GM20431 (cell line): ENCODE measurements at regions not wholly inside any gene's neighbourhood (a gene's known extent, or its start where the extent isn't known, plus 50 kb on each side); places are given as distances from the start of the nearest gene placed in this dataset.
"Not testable (repeated sequence)": the region's sequence is repeated elsewhere in the genome, so short reads cannot be mapped to it uniquely, and the experiment has no call there.

ENCODE experiments used
- in situ Hi-C: fragments of 300-500 bp; cut with MseI, MboI; formaldehyde crosslinking; loops from one replicate; pipeline ENCODE4 v1.15.0; 2020; ENCODE audit warnings: low sequenced_read_pairs; ENCODE audit not compliant: unreplicated experiment

DNA sequence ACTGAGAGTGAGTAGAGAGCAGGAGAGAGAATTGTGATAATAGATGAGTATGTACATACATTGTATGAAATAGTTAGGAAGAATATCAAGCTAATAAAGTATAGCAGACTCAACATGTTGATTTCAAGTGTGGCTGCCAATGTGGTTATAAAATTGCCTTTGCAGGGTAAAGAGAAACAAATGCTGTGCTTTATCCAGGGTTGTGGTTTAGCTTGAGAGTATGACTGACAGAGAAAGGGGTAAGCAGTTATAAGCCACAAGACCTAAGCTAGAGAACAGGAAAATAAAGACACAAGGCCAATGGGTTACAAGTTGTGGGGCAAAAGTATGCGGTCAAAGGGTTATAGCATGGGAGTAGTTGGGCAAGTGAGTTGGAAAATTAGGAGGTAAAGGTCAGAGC lies 1217.5 kb downstream of the DIAPH3 start:
- in situ Hi-C loops = no loop called here

DNA sequence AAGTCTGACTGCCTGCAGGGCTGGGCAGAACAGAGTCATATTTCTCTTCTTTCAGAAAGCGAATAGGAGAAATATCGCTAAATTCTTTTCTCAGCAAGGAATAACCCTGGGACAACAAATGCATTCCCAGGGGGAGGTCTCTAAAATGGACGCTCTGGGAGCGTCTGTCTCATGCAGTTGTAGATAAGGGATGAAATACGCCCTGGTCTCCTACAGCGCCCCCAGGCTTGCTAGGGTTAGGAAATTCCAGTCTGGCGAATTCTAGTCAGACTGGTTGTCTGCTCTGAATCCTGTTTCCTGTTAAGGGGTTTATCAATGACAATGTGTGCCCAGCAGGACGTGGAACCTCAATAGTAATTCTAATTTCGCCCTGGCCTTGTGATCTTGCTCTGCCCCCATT lies 1214.1 kb downstream of the DIAPH3 start:
- in situ Hi-C loops = no loop called here

DNA sequence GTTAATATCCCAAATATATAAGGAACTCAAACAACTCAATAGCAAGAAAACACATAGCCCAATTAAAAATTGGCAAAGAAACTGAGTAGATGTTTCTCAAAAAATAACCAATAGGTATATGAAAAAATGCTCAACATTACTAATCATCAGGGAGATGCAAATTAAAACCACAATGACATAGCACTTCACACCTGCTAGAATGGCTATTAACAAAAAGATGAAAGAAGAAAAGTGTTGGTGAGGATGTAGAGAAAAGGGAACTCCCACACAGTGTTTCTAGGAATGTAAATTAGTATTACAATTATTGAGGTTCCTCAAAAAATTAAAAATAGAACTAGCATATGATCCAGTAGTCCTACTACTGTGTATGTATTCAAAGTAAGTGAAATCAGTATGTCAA lies 1212.8 kb downstream of the DIAPH3 start:
- in situ Hi-C loops = no loop called here

DNA sequence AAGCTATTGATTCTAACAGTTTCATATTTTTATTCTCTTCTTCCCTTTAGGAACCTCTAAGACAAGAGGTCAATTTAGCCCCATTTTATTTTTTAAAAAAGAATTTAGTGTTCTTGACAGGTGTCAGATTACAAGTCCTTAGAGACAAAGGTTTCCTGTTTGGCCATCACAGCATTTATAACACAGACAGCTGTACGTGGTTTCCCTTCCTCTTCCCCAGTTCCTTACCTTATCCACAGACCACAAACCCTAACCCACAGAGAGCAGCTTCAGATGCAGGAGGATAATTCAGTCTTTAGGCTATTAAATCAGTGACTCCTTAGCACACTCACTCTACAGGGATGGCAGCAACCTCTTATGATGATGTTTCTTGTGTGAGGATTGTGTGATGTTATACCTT lies 1210.1 kb downstream of the DIAPH3 start:
- in situ Hi-C loops = no loop called here

DNA sequence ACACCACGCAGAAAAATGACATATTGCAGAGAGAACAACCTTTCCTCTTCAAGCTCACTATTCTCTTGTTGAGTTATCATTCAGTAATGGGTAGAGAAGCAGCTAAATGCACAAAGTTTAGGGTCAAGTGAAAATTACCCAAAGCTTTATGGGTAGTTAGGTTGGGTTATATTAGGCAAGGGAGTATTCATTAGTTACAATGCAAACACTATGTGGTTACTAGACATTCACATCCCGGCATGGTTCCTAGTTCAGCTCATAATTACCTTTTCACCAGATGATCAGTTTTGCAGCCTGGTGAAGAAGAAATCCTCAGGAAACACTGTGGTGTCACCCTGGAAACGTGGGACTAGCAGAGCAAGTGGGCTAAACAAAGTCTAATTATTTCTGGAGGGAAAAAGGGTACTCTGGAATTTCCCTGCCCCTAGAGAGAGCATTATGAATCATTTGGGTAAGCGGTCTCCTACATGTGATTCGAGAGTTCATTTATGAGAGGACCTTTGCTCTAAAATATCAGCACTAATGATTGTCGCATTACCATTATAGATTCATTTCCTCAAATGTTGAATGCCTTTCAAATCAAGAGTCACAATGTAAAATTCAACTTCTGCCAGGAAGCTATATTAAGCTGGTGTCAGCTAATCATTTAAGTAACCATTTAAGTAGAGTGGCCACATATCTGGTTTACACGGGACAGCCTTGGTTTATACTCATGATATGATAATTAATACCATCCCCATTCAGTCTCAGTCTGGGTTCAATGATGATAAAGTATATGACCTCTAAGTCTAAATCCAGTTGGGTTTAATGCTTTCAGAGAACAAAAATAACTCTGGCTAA lies 1208.0 kb downstream of the DIAPH3 start:
- in situ Hi-C loops = no loop called here

DNA sequence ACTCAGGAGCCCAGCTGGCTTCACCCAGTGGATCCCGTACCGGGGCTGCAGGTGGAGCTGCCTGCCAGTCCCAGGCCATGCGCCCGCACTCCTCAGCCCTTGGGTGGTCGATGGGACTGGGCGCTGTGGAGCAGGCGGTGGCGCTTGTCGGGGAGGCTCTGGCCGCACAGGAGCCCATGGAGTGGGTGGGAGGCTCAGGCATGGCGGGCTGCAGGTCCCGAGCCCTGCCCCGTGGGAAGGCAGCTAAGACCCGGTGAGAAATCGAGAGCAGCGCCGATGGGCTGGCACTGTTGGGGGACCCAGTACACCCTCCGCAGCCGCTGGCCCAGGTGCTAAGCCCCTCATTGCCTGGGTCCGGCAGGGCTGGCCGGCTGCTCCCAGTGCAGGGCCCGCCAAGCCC lies 1205.6 kb downstream of the DIAPH3 start:
- in situ Hi-C loops = not testable (repeated sequence)

DNA sequence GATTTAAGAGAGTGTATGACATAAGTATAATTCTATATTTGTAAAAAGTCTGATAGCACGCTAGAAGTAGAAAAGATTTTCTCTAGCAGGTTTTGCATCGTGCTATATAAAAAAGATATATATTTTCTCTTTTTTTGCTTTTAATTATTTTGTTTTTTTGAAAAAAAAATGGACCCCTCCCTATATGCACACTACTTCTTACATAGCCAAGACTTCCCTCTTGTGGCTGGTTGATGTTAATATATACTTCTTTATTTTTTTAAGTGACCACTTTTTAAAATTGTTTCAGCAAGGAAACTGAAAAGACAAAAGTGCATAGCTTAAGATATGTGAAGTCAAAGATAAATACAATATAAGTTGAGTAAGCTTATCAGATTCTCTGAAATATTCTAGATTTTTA lies 1202.8 kb downstream of the DIAPH3 start:
- in situ Hi-C loops = no loop called here

DNA sequence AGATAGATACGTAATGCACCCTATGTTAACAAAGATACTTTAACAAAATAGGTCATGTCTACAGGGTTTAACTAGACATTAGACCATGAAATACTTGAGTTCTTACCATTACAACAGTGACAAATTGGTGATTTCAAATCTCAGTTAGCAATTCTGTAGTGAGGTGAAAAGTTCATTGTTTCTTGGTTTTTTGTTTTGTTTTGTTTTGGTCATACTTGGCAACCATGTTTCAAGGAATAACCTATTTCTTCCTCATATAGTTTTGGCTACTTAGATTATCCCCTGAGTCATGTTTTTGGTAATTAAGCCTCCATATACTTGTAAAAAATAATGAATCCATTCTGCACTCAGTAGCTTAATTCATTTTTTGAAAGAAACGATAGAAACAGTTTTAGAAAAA lies 1200.4 kb downstream of the DIAPH3 start:
- in situ Hi-C loops = no loop called here

DNA sequence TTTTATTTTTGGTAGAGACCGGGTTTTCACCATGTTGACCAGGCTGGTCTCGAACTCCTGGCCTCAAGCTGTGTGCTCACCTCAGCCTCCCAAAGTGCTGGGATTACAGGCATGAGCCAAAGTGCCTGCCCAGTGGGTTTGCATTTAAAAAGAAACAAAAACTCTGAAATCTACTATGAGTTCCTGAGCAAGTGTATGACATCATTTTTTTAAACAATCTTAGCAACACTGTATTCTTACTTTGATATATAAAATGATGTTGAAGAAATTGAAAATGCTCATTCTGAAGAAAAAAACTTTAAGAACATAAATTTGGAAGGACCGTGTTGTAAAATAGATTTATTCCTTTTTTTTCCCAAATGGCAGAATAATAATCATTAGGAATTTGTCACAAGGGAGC lies 1199.7 kb downstream of the DIAPH3 start:
- in situ Hi-C loops = no loop called here

DNA sequence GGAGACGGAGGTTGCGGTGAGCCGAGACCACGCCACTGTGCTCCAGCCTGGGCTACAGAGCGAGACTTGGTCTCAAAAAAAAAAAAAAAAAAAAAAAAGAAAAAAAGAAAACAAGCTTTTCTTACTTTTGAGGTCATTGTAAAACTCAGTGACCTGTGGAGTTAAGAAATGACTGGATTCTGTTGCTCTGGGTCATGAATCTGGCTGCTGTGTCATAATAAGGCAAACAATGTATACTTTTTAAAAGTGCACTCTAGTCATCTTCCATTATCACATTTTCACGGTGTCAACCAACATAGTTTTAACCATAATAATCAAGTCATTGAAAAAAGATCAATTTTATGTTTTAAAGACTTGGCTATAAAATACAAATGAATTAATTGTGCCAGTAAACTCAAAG lies 1186.6 kb downstream of the DIAPH3 start:
- in situ Hi-C loops = no loop called here

DNA sequence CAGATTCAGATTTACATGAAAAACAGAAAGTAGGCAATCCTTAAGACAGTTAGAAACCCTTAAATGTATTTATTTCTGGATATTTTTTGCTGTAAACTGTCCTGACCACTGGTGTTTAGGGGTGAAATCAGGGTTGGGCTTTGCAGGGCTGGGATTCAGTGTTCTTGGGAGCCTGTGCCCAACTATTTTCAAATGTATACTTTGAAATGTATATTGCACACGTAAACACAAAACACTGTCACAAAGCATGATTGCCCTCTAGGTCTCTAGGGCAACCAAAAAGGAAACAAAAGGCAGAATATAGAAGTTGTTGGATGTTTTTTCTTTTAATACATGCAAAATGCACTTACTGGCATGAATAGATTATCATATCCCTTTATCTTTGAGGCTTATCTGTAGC lies 1185.4 kb downstream of the DIAPH3 start:
- in situ Hi-C loops = no loop called here

DNA sequence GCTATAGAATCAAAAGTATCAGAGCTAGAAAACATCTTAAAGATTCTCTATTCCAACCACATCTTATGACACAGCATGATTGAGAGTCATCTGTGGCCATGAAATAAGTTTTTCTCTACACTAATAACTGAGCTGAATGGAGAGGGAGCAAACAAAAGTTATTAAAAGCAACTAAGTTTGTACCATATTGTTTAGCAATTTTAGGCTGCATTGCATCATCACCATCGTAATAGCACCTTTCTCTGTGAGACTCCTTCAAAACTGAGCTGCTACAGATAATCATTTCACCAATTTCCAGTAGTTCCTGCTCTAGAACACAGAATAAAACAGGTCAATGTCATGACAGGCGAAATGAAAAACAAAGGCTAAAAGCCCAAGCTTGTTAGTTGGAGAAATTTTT lies 1183.9 kb downstream of the DIAPH3 start:
- in situ Hi-C loops = no loop called here

DNA sequence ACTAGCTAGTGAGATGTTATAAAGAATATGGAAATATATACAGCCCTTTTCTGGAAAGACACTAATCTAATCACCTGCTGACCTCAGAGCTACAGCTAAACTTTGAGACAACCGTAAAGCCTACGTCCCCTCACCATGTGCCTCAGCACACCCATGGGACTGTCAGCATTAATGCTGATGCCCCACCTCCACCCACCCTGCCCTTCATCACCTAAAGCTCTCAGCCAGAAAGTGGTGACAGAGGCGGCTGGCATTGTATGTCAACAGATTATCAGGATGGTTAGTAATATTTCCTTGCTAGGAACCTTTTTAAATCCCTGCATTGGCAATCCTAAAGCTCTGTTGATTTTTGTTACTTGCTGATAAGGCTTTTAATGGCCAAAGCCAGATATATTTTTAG lies 1177.9 kb downstream of the DIAPH3 start:
- in situ Hi-C loops = no loop called here

DNA sequence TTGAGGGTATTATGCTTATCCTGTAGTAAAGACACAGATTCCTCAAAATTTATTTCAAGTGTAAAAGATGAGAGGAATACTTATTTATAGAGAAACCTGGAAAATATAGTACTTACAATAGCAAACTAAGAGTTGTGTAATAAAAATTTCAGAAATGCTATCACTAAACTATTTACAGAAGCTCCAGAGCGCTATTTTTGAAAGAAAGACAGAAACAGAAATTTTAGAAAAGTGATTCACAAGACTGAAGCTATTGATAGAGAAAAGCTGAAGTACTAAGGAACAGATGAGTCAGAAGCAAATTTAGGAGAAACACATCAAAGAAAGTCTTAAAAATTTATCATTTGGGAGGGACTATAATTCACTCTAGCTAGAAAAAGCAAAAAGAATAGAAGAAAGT lies 1174.2 kb downstream of the DIAPH3 start:
- in situ Hi-C loops = no loop called here

DNA sequence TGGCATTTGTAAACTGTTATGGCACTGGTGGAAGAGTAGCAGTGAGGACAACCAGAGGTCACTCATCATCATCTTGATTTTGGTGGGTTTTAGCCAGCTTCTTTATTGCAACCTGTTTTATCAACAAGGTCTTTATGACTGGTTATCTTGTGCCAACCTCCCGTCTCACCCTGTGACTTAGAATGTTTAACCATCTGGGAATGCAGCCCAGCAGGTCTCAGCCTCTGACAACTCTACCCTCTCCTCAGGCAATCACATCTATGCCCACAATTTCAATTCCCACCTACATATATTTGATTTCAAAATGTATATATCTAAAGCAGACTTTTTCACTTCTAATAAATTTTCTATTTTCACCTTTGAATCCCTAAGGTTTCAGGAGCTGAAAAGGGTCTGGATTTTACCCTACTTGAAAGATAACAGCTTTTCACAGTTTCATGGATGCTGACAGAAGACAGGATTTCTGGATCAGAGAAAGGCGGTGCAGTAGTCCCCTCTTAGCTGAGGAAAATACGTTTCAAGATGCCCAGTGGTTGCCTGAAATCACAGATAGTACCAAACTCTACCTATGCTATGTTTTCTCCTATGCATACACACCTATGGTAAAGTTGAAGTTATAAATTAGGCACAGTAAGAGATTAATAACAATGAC lies 1171.8 kb downstream of the DIAPH3 start:
- in situ Hi-C loops = no loop called here

DNA sequence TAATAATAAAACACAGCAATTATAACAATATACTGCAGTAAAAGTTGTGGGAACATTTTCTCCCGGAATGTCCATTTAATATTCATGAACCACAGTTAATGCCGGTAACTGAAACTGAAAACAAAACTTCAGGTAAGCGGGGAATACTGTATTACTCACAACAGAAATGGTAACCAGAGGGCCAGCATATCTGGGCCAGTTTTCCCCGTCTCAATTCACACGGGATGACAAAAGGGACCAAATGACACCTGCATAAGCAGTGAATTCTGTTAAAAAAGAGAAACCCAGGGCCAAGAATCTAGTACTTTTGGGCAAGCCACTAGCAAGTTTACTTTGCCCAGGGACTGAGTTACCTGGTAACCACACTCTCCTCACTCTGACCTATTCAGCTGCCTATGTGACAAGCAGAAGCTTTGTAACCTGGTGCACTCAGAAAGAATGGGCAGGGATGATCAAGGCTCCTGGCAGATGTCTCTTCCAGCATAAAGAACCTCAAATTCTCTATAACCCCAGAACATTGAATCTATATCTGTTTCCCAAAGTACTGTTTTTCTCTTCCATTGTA lies 1171.2 kb downstream of the DIAPH3 start:
- in situ Hi-C loops = no loop called here

DNA sequence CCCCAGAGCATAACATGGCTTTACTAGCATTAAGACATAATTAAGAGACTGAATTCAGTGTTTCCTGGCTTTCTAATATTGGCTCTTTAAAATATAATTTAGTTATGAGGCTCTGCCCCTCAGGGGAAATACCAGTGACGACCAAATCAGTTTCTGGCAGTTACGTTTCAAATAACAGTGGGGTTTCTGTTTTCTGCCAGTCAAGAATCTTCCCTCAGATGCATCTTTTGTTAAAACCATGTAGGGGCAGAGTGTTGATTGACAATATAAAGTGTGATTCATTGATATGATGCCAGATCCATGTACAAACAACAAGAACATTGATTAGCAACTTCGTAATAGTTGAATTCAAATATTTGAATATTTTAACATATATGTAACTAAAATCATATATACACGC lies 1169.7 kb downstream of the DIAPH3 start:
- in situ Hi-C loops = no loop called here

DNA sequence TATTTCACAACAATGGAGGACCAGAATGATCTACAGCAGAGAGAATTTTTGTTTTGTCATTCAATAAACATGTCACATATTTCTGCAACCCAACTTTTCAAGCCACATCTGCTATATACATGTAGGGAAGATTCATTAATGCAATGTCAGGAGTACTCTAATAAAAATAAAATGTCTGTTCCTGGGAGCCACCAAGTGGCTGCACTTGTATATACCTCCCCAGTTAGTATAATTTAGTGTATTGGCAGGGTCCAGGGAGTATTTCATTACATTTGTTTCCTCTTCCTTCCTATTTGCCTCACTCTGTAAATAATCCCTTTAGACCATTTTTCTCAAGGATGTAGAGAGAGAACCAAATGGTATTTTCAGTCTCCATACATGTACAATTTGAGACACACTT lies 1169.0 kb downstream of the DIAPH3 start:
- in situ Hi-C loops = no loop called here

DNA sequence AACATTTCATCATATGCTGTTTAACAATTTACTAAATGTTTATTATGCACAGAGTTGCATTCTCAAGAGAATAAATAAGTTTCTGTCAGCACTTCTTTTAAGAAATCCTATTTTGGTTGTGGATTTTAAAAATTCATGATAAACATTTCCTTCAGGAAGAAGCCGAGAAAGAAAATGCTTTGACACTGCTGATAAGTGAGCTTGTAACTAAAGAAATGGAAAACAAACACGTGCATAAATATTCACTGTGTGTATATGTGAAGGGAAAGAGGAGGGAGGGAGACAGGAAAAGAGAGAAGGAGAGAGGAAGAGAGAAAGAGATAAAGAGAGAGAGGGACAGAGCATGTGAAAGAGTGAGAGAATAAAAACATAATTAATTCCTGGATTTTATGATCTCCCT lies 1165.0 kb downstream of the DIAPH3 start:
- in situ Hi-C loops = no loop called here

DNA sequence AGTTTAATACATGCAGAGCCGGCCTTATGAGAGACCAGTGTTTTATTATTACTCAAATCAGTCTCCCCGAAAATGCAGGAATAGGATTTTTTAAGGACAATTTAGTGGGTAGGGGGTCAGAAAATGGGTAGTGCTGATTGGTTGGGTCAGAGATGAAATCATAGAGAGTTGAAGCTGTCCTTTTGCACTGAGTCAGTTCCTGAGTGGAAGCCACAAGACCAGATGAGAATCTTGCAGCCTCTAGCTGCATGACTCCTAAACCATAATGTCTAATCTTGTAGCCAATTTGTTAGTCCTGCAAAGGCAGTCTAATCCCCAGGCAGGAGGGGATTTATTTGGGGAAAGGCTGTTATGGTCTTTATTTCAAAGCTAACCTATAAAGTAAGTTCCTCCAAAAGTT lies 1163.9 kb downstream of the DIAPH3 start:
- in situ Hi-C loops = no loop called here

DNA sequence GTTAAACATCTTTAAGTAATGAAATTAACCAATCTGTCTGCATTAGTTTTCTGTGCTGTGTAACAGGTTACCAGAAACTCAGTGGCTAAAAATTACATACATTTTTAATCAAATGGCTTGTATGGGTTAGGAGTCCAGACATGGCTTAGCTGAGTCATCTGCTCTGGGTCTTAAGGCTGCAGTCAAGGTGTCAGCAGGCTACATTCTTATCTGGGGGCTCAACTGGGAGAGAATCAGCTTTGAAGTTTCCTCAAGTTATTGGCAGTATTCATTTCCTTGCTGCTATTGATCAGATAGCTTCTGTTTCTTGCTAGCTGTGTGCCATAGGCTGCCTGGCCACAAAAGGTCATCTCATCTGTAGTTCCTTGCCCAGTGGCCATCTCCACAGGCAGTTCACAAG lies 1163.0 kb downstream of the DIAPH3 start:
- in situ Hi-C loops = no loop called here

DNA sequence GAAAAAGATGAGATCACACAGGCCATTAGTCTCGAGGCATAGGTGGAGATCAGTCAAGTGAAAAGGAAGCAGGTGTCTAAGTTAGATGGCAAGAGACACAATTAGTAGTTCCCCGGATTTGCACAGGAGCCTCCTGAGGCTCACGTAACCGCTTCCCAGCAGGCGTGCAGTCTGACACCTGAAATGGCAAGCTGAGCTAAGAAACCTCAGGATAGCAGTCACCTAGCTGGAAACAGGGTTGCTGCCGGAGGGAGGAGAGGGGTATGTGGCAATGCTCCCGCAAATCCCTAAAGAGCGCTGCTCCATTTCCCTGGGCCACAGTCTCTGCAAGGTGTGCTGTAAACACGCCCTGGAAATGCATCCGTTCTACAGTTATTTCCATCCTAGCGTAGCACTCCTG lies 1151.0 kb downstream of the DIAPH3 start:
- in situ Hi-C loops = no loop called here
